ENCODE measurements at regions not wholly inside any gene's neighbourhood (a gene's known extent, or its start where the extent isn't known, plus 50 kb on each side); places are given as distances from the start of the nearest gene placed in this dataset.

- Histone ChIP-seq H2AFZ (ENCODE audit: low read length) (no peak overlapping the region), H3K9me3 (ENCODE audit: low read length) (no peaks in the 10 kb centered on the region), H3K27me3 (ENCODE audit: control insufficient read depth in 1 of 2, insufficient read depth in 2 of 2, low read length in 2 of 2) (no peaks in the 10 kb centered on the region), H3K4me1 (ENCODE audit: insufficient read depth, low read length) (no peaks in the 10 kb centered on the region), H3K27ac (ENCODE audit: extremely low read length, insufficient read depth, low read length) (no peak overlapping the region), H4K20me1 (ENCODE audit: insufficient read depth, low read length) (0 out of 2 replicates have a peak, but pooled peaks cover 3% of the 10 kb centered on the region), H3K79me2 (ENCODE audit: insufficient read depth, low read length) (no peaks in the 10 kb centered on the region), H3K4me2 (ENCODE audit: low read depth, low read length) (no peak overlapping the region), H3K4me3 (replicated peaks in 1 of 3; ENCODE audit: insufficient read depth in 1 of 3, low read depth in 2 of 3, low read length in 3 of 3) (no peak overlapping the region), H3K36me3 (replicated peaks in 1 of 2; ENCODE audit: control insufficient read depth in 1 of 2, insufficient read depth in 2 of 2, low read length in 2 of 2) (no peaks in the 10 kb centered on the region), H3K9ac (ENCODE audit: insufficient read depth, low read depth, low read length) (no peak overlapping the region)
- in situ Hi-C loops (cut with HindIII; ENCODE audit: extremely low pct_ligation_motif_present, low pct_unique_long_range_greater_than_20kb) (no loop called here), intact Hi-C loops (cut with micrococcal nuclease; ENCODE audit: unreplicated experiment) (no loop called here)
- ATAC-seq, result no peak
- WGBS (ENCODE audit: low lambda C conversion rate), result 35% methylated on average over 2 of the region's 2 CpGs
- no TSS peak for BruUV-seq (replicated peaks)
- ChIA-PET CTCF (ENCODE audit: low intra/inter-chr PET ratio, low total read pairs) (no interaction called here), POLR2A (no interaction called here)
- no peak for DNase-seq (ENCODE audit: low spot score)
- TF ChIP-seq NR2F2 (IDR thresholded peaks at IDR 0.05; ENCODE audit: borderline replicate concordance, low read depth) (no peak), ATRX (CRISPR knock-in tag; IDR thresholded peaks at IDR 0.05; ENCODE audit: borderline replicate concordance) (no peak), ATF7 (IDR thresholded peaks at IDR 0.05) (peak; percentile 25; the same call in 1 of the 2 replicates), ATF7 (CRISPR knock-in tag; IDR thresholded peaks at IDR 0.05) (no peak), NR1H2 (CRISPR knock-in tag; IDR thresholded peaks at IDR 0.05; ENCODE audit: borderline replicate concordance, low read depth) (no peak), CENPX (CRISPR knock-in tag; IDR thresholded peaks at IDR 0.05) (no peak), CEBPB (IDR thresholded peaks at IDR 0.05; ENCODE audit: borderline replicate concordance, low read depth, low read length) (peak; percentile 19; the same call in 1 of the 2 replicates)
- no peak for FAIRE-seq
Measured at GRCh38 chr2:234269769-234270204, 219.3 kb downstream of the SPP2 start.

- Histone ChIP-seq H3K4me3 (replicated peaks in 1 of 3; ENCODE audit: insufficient read depth in 1 of 3, low read depth in 2 of 3, low read length in 3 of 3) (no peak overlapping the region), H3K9me3 (ENCODE audit: low read length) (no peaks in the 10 kb centered on the region), H3K79me2 (ENCODE audit: insufficient read depth, low read length) (no peaks in the 10 kb centered on the region), H3K4me2 (ENCODE audit: low read depth, low read length) (no peak overlapping the region), H4K20me1 (ENCODE audit: insufficient read depth, low read length) (0 out of 2 replicates have a peak, but pooled peaks cover 3% of the 10 kb centered on the region), H3K36me3 (replicated peaks in 1 of 2; ENCODE audit: control insufficient read depth in 1 of 2, insufficient read depth in 2 of 2, low read length in 2 of 2) (no peaks in the 10 kb centered on the region), H3K27me3 (ENCODE audit: control insufficient read depth in 1 of 2, insufficient read depth in 2 of 2, low read length in 2 of 2) (no peaks in the 10 kb centered on the region), H3K9ac (ENCODE audit: insufficient read depth, low read depth, low read length) (no peak overlapping the region), H3K27ac (ENCODE audit: extremely low read length, insufficient read depth, low read length) (no peak overlapping the region), H2AFZ (ENCODE audit: low read length) (no peak overlapping the region), H3K4me1 (ENCODE audit: insufficient read depth, low read length) (no peaks in the 10 kb centered on the region)
- intact Hi-C loops (cut with micrococcal nuclease; ENCODE audit: unreplicated experiment), result no loop called here
- FAIRE-seq, result no peak
- WGBS (ENCODE audit: low lambda C conversion rate), result 0% methylated on average over 1 of the region's 1 CpG
- in situ Hi-C loops (cut with HindIII; ENCODE audit: extremely low pct_ligation_motif_present, low pct_unique_long_range_greater_than_20kb), result no loop called here
- no peak for DNase-seq (ENCODE audit: low spot score)
- ChIA-PET CTCF (ENCODE audit: low intra/inter-chr PET ratio, low total read pairs) (no interaction called here), POLR2A (no interaction called here)
- ATAC-seq, result no peak
- no TSS peak for BruUV-seq (replicated peaks)
- TF ChIP-seq ZNF230 (CRISPR knock-in tag; IDR thresholded peaks at IDR 0.05), result no peak
- TF ChIP-seq ZNF430 (CRISPR knock-in tag; IDR thresholded peaks at IDR 0.05), result no peak
- TF ChIP-seq ZNF775 (CRISPR knock-in tag; IDR thresholded peaks at IDR 0.05; ENCODE audit: borderline replicate concordance), result no peak
- TF ChIP-seq SIX4 (CRISPR knock-in tag; IDR thresholded peaks at IDR 0.05), result no peak
- no peak for TF ChIP-seq ZNF331 (CRISPR knock-in tag; IDR thresholded peaks at IDR 0.05)
- no peak for TF ChIP-seq ZNF362 (CRISPR knock-in tag; IDR thresholded peaks at IDR 0.05; ENCODE audit: borderline replicate concordance)
- TF ChIP-seq ZNF10 (CRISPR knock-in tag; IDR thresholded peaks at IDR 0.05; ENCODE audit: borderline replicate concordance, low read depth), result no peak
- no peak for TF ChIP-seq HBP1 (CRISPR knock-in tag; IDR thresholded peaks at IDR 0.05; ENCODE audit: low read depth)
- no peak for TF ChIP-seq ZNF660 (CRISPR knock-in tag; IDR thresholded peaks at IDR 0.05; ENCODE audit: borderline replicate concordance, low read depth)
Measured at GRCh38 chr2:234267534-234267933, 217.0 kb downstream of the SPP2 start.

Measured in HepG2 (cell line).